ENCODE measurements at regions not wholly inside any gene's neighbourhood (a gene's known extent, or its start where the extent isn't known, plus 50 kb on each side); places are given as distances from the start of the nearest gene placed in this dataset.
"Not testable (repeated sequence)": the region's sequence is repeated elsewhere in the genome, so short reads cannot be mapped to it uniquely, and the experiment has no call there.

DNA sequence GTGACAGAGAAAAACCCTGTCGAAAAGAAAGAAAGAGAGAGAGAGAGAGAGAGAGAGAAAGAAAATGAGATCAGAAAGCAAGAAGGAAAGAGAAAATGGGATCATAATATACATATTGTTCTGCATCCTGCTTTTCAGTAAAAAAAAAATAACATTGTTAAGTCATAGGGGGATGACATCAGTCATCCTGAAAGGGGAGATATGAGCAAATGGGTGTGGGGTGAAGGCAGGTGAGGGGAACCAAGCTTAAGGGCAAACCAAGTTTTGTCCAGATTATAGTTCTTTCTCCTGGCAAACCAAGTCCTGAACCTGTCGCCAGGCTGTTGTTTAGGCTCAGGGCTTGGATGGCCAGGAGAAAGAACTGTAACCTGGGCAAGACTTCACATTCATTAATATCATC lies 92.6 kb upstream of the TMTC4 start:
- H3K27ac ChIP-seq, result no peak overlapping the region
- no peak for DNase-seq
- H3K36me3 ChIP-seq (replicated peaks in 1 of 2; ENCODE audit: insufficient read depth in 1 of 2, low read depth in 2 of 2), result no peaks in the 10 kb centered on the region
- no peaks in the 10 kb centered on the region for H3K9me3 ChIP-seq
- H3K27me3 ChIP-seq, result no peaks in the 10 kb centered on the region
- no peak overlapping the region for H3K4me3 ChIP-seq
- intact Hi-C loops (cut with DNase I), result no loop called here
- 72 to 75% methylated on average over 2 of the region's 2 CpGs for WGBS, 2 donors
- ATAC-seq, result no peak
- no peaks in the 10 kb centered on the region for H3K4me1 ChIP-seq
- TF ChIP-seq, protein P1, sequence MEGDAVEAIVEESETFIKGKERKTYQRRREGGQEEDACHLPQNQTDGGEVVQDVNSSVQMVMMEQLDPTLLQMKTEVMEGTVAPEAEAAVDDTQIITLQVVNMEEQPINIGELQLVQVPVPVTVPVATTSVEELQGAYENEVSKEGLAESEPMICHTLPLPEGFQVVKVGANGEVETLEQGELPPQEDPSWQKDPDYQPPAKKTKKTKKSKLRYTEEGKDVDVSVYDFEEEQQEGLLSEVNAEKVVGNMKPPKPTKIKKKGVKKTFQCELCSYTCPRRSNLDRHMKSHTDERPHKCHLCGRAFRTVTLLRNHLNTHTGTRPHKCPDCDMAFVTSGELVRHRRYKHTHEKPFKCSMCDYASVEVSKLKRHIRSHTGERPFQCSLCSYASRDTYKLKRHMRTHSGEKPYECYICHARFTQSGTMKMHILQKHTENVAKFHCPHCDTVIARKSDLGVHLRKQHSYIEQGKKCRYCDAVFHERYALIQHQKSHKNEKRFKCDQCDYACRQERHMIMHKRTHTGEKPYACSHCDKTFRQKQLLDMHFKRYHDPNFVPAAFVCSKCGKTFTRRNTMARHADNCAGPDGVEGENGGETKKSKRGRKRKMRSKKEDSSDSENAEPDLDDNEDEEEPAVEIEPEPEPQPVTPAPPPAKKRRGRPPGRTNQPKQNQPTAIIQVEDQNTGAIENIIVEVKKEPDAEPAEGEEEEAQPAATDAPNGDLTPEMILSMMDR (IDR thresholded peaks at IDR 0.05), result no peak
- TF ChIP-seq POLR2A (IDR thresholded peaks at IDR 0.05), result no peak

DNA sequence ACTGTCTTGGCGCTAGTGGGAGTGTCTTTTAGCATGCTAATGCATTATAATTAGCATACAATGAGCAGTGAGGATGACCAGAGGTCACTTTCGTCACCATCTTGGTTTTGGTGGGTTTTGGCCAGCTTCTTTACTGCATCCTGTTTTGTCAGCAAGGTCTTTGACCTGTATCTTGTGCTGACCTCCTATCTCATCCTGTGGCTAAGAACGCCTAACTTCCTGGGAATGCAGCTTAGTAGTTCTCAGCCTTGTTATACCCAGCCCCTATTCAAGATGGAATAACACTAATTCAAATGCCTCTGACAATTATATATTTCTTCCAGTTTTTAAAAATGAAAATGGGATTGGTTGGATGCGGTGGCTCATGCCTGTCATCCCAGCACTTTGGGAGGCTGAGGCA lies 92.0 kb upstream of the TMTC4 start:
- DNase-seq; H3K36me3 ChIP-seq (replicated peaks in 1 of 2; ENCODE audit: insufficient read depth in 1 of 2, low read depth in 2 of 2); H3K4me3 ChIP-seq; ATAC-seq; H3K27ac ChIP-seq; H3K9me3 ChIP-seq; intact Hi-C loops (cut with DNase I); H3K4me1 ChIP-seq; H3K27me3 ChIP-seq: not testable (repeated sequence)
- WGBS, 2 donors, result 86 to 87% methylated on average over 4 of the region's 4 CpGs

DNA sequence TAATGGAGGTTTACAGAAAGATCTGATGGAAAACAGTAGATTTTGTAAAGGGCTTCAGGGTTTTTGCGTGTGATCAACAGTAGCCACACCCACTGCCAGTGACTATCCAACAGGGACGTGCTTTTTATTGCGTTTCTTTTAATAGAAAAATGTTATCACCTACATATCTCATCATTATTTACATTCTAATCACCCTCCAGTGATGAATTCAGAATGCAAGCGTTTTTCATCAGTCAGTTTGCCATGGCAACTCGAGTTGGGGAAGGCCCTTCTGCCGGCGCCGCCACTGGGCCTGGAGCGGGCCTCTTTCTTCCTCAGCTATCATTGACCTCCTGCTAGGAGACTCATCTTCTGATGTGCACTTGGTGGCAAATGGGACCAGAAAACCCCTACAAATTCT lies 90.3 kb upstream of the TMTC4 start:
- no peak for TF ChIP-seq POLR2A (IDR thresholded peaks at IDR 0.05)
- TF ChIP-seq, protein P1 (IDR thresholded peaks at IDR 0.05), result no peak
- WGBS, 2 donors, result 77 to 86% methylated on average over 9 of the region's 9 CpGs
- no peak overlapping the region for H3K27ac ChIP-seq

DNA sequence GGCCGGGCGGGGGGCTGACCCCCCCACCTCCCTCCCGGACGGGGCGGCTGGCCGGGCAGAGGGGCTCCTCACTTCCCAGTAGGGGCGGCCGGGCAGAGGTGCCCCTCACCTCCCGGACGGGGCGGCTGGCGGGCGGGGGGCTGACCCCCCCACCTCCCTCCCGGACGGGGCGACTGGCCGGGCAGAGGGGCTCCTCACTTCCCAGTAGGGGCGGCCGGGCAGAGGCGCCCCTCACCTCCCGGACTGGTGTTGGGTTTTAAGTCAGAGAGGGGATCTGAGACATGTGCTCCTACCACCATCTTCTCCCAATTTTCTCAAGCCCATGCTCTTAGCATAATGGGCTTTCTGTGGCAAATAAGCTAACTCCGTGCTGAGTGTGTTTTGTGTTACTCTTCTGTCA lies 87.5 kb upstream of the TMTC4 start:
- H3K4me3 ChIP-seq; H3K27me3 ChIP-seq; H3K27ac ChIP-seq; intact Hi-C loops (cut with DNase I); ATAC-seq; H3K4me1 ChIP-seq; H3K9me3 ChIP-seq; DNase-seq; H3K36me3 ChIP-seq (replicated peaks in 1 of 2; ENCODE audit: insufficient read depth in 1 of 2, low read depth in 2 of 2): not testable (repeated sequence)
- 90 to 95% methylated on average over 2 to 9 of the region's 22 CpGs for WGBS, 2 donors

More for the DNA sequence above, 90.3 kb upstream of the TMTC4 start:
- no peak for ATAC-seq
- H3K27me3 ChIP-seq, result no peaks in the 10 kb centered on the region
- no peaks in the 10 kb centered on the region for H3K9me3 ChIP-seq
- no peak overlapping the region for H3K4me3 ChIP-seq
- H3K36me3 ChIP-seq (replicated peaks in 1 of 2; ENCODE audit: insufficient read depth in 1 of 2, low read depth in 2 of 2), result no peaks in the 10 kb centered on the region
- intact Hi-C loops (cut with DNase I), result no loop called here
- H3K4me1 ChIP-seq, result no peaks in the 10 kb centered on the region
- DNase-seq, result no peak

DNA sequence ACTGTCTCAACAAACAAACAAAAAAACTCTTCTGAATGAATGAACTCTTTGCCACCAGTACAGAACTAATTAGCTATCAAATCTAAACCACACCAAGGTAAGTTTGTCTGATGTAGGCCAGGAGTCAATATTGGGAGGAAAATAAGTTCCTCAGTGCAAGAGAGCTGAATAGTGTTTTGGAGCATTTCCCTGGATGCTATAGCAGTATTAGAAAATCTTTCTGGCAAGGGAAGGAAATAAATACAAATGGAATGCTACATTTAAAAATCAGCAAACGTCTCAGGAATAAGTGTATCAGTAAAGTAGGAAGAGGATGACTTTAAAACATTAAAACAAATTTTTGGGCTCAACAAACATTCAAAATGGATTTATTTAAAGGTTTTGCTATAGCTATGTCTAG lies 81.3 kb upstream of the TMTC4 start:
- H3K4me1 ChIP-seq, result no peaks in the 10 kb centered on the region
- no peak overlapping the region for H3K4me3 ChIP-seq
- ATAC-seq, result no peak
- TF ChIP-seq POLR2A (IDR thresholded peaks at IDR 0.05), result no peak
- no peak for DNase-seq
- intact Hi-C loops (cut with DNase I), result no loop called here
- H3K9me3 ChIP-seq, result no peaks in the 10 kb centered on the region
- no peaks in the 10 kb centered on the region for H3K36me3 ChIP-seq (replicated peaks in 1 of 2; ENCODE audit: insufficient read depth in 1 of 2, low read depth in 2 of 2)
- H3K27me3 ChIP-seq, result no peaks in the 10 kb centered on the region
- no peak overlapping the region for H3K27ac ChIP-seq
- WGBS, 2 donors, result 53 to 68% methylated on average over 1 of the region's 1 CpG

DNA sequence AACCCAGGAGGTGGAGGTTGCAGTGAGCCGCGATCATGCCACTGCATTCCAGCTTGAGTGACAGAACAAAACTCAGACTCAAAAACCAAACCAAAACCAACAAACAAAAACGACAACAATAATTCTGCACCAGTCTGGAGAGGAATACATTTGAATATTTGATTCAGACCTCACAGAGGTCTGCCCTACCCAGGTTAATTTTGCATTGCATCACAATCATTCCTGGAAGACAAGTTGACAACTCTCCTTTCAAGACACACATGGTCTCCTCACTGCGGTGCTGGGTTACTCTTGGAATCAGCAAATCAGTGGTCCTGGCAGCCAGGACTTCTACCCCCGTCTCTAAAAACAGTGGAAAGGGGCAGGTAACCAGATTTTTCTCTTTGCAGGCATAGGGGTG lies 79.9 kb upstream of the TMTC4 start:
- Histone ChIP-seq H3K27me3 (no peaks in the 10 kb centered on the region), H3K36me3 (replicated peaks in 1 of 2; ENCODE audit: insufficient read depth in 1 of 2, low read depth in 2 of 2) (no peaks in the 10 kb centered on the region), H3K27ac (no peak overlapping the region), H3K4me1 (no peaks in the 10 kb centered on the region), H3K9me3 (no peaks in the 10 kb centered on the region), H3K4me3 (no peak overlapping the region)
- intact Hi-C loops (cut with DNase I), result no loop called here
- ATAC-seq (no peak), DNase-seq (no peak)
- WGBS, 2 donors, result 82 to 84% methylated on average over 5 of the region's 5 CpGs
- TF ChIP-seq, protein P1 (IDR thresholded peaks at IDR 0.05), result no peak
- TF ChIP-seq POLR2A (IDR thresholded peaks at IDR 0.05), result no peak

Data from body of pancreas (tissue), 4 donors.